NCI-H82 (cell line): ENCODE measurements at regions not wholly inside any gene's neighbourhood (a gene's known extent, or its start where the extent isn't known, plus 50 kb on each side); places are given as distances from the start of the nearest gene placed in this dataset.
"Not testable (repeated sequence)": the region's sequence is repeated elsewhere in the genome, so short reads cannot be mapped to it uniquely, and the experiment has no call there.

ENCODE experiments used
- DNase-seq: peaks from one replicate; lab custom pipeline; 2025; lab: John Stamatoyannopoulos, UW

- DNase-seq = peak; percentile 77
Observed at GRCh38 chr3:155995525-155996370, 124.6 kb upstream of the KCNAB1 start.

GRCh38 chr3:155996882-155997281 lies 123.5 kb upstream of the KCNAB1 start:
- DNase-seq = no peak

- not testable (repeated sequence) for DNase-seq
Observed at GRCh38 chr3:155998173-155998572, 122.2 kb upstream of the KCNAB1 start.

GRCh38 chr3:156005736-156006135 lies 114.6 kb upstream of the KCNAB1 start:
- DNase-seq = no peak

GRCh38 chr3:156010829-156011228 lies 109.5 kb upstream of the KCNAB1 start:
- DNase-seq = peak; percentile 28

GRCh38 chr3:156014489-156014888 lies 105.9 kb upstream of the KCNAB1 start:
- no peak for DNase-seq

- peak; percentile 45 for DNase-seq
Observed at GRCh38 chr3:156016902-156017301, 103.5 kb upstream of the KCNAB1 start.

- DNase-seq = peak; percentile 57
Observed at GRCh38 chr3:156017352-156018030, 102.9 kb upstream of the KCNAB1 start.

GRCh38 chr3:156024904-156025533 lies 95.4 kb upstream of the KCNAB1 start:
- peak; percentile 15 for DNase-seq

GRCh38 chr3:156029208-156029607 lies 91.2 kb upstream of the KCNAB1 start:
- DNase-seq = no peak

- DNase-seq = peak; percentile 70
Observed at GRCh38 chr3:156030723-156031122, 89.7 kb upstream of the KCNAB1 start.

- DNase-seq = no peak
Observed at GRCh38 chr3:156033428-156033827, 87.0 kb upstream of the KCNAB1 start.

GRCh38 chr3:156035158-156035557 lies 85.2 kb upstream of the KCNAB1 start:
- DNase-seq = no peak

- no peak for DNase-seq
Observed at GRCh38 chr3:156036258-156037053, 83.9 kb upstream of the KCNAB1 start.

GRCh38 chr3:156037356-156037755 lies 83.0 kb upstream of the KCNAB1 start:
- DNase-seq = no peak

- DNase-seq = no peak
Observed at GRCh38 chr3:156038869-156039268, 81.5 kb upstream of the KCNAB1 start.

- DNase-seq = no peak
Observed at GRCh38 chr3:156040041-156040440, 80.3 kb upstream of the KCNAB1 start.

- DNase-seq = not testable (repeated sequence)
Observed at GRCh38 chr3:156041216-156041841, 79.0 kb upstream of the KCNAB1 start.

GRCh38 chr3:156041856-156042255 lies 78.5 kb upstream of the KCNAB1 start:
- not testable (repeated sequence) for DNase-seq

- peak; percentile 37 for DNase-seq
Observed at GRCh38 chr3:156043832-156044633, 76.3 kb upstream of the KCNAB1 start.

GRCh38 chr3:156044634-156044975 lies 75.8 kb upstream of the KCNAB1 start:
- DNase-seq = no peak
